ENCODE measurements at regions not wholly inside any gene's neighbourhood (a gene's known extent, or its start where the extent isn't known, plus 50 kb on each side); places are given as distances from the start of the nearest gene placed in this dataset.
"Not testable (repeated sequence)": the region's sequence is repeated elsewhere in the genome, so short reads cannot be mapped to it uniquely, and the experiment has no call there.

- H3K4me3 ChIP-seq (ENCODE audit: low read depth, low read length) = no peak overlapping the region
- no peak for FAIRE-seq
- TF ChIP-seq, protein P1, sequence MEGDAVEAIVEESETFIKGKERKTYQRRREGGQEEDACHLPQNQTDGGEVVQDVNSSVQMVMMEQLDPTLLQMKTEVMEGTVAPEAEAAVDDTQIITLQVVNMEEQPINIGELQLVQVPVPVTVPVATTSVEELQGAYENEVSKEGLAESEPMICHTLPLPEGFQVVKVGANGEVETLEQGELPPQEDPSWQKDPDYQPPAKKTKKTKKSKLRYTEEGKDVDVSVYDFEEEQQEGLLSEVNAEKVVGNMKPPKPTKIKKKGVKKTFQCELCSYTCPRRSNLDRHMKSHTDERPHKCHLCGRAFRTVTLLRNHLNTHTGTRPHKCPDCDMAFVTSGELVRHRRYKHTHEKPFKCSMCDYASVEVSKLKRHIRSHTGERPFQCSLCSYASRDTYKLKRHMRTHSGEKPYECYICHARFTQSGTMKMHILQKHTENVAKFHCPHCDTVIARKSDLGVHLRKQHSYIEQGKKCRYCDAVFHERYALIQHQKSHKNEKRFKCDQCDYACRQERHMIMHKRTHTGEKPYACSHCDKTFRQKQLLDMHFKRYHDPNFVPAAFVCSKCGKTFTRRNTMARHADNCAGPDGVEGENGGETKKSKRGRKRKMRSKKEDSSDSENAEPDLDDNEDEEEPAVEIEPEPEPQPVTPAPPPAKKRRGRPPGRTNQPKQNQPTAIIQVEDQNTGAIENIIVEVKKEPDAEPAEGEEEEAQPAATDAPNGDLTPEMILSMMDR (IDR thresholded peaks at IDR 0.05; ENCODE audit: insufficient read depth, low read length, severe bottlenecking) = no peak
- no peaks in the 10 kb centered on the region for H3K27me3 ChIP-seq (ENCODE audit: control insufficient read depth, insufficient read depth, low read length)
- H3K36me3 ChIP-seq (ENCODE audit: control insufficient read depth, insufficient read depth, low read length) = no peaks in the 10 kb centered on the region
- no peak for DNase-seq (ENCODE audit: low read depth)
Measured at GRCh38 chr1:99371413-99371812, 107.1 kb downstream of the PLPPR4 start.

DNA sequence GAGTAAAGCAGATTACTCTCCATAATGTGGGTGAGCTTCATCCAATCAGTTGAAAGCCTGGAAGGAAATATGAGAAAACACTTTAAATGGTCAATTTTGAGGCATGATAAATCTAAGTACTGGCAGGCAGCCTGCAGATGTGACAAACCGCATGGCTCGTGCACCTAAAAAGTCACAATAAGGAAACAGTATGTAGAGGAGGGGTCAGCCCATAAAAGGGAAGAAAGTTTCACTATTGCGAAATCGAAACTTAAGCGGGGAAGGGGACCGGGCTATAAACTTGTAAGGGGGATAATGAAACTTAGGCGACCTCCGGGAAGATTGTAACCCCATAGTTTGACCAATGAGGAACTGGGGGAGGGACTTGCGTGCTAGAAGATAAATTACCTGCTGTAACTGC lies 109.8 kb downstream of the PLPPR4 start:
- FAIRE-seq = no peak
- H3K27me3 ChIP-seq (ENCODE audit: control insufficient read depth, insufficient read depth, low read length) = no peaks in the 10 kb centered on the region
- no peaks in the 10 kb centered on the region for H3K36me3 ChIP-seq (ENCODE audit: control insufficient read depth, insufficient read depth, low read length)
- DNase-seq (ENCODE audit: low read depth) = no peak
- no peak overlapping the region for H3K4me3 ChIP-seq (ENCODE audit: low read depth, low read length)
- TF ChIP-seq, protein P1 (IDR thresholded peaks at IDR 0.05; ENCODE audit: insufficient read depth, low read length, severe bottlenecking) = no peak

- H3K36me3 ChIP-seq (ENCODE audit: control insufficient read depth, insufficient read depth, low read length); H3K4me3 ChIP-seq (ENCODE audit: low read depth, low read length); FAIRE-seq; DNase-seq (ENCODE audit: low read depth); H3K27me3 ChIP-seq (ENCODE audit: control insufficient read depth, insufficient read depth, low read length): not testable (repeated sequence)
Measured at GRCh38 chr1:99374693-99375092, 110.4 kb downstream of the PLPPR4 start.

GRCh38 chr1:99384021-99384420 lies 119.7 kb downstream of the PLPPR4 start:
- DNase-seq (ENCODE audit: low read depth) (no peak), FAIRE-seq (no peak)
- TF ChIP-seq, protein P1 (IDR thresholded peaks at IDR 0.05; ENCODE audit: insufficient read depth, low read length, severe bottlenecking) = no peak
- H3K4me3 ChIP-seq (ENCODE audit: low read depth, low read length) = no peak overlapping the region
- no peaks in the 10 kb centered on the region for H3K36me3 ChIP-seq (ENCODE audit: control insufficient read depth, insufficient read depth, low read length)
- no peaks in the 10 kb centered on the region for H3K27me3 ChIP-seq (ENCODE audit: control insufficient read depth, insufficient read depth, low read length)

- Histone ChIP-seq H3K36me3 (ENCODE audit: control insufficient read depth, insufficient read depth, low read length) (no peaks in the 10 kb centered on the region), H3K4me3 (ENCODE audit: low read depth, low read length) (no peak overlapping the region), H3K27me3 (ENCODE audit: control insufficient read depth, insufficient read depth, low read length) (no peaks in the 10 kb centered on the region)
- no peak for DNase-seq (ENCODE audit: low read depth)
- no peak for FAIRE-seq
- TF ChIP-seq, protein P1 (IDR thresholded peaks at IDR 0.05; ENCODE audit: insufficient read depth, low read length, severe bottlenecking) = no peak
Measured at GRCh38 chr1:99385852-99386251, 121.6 kb downstream of the PLPPR4 start.

DNA sequence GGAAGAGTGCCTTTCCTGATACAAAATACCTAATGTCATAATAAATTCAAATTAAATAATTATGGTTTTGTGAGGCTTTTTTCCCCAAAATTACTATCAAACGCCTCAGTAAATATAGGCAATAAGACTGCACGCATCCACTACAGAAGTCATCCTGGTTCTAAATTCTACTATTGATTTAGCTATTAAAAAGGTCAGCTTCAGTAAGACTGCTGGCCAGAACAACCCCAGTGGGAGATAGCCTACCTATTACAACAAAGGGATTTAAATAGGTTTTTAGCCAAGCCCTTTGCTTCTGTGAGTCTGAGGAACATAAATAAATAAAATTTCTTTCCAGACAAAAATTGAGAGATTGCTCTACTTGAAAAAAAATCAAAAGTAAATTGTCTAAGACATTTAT lies 132.1 kb downstream of the PLPPR4 start:
- Histone ChIP-seq H3K36me3 (ENCODE audit: control insufficient read depth, insufficient read depth, low read length) (no peaks in the 10 kb centered on the region), H3K27me3 (ENCODE audit: control insufficient read depth, insufficient read depth, low read length) (no peaks in the 10 kb centered on the region), H3K4me3 (ENCODE audit: low read depth, low read length) (no peak overlapping the region)
- TF ChIP-seq, protein P1 (IDR thresholded peaks at IDR 0.05; ENCODE audit: insufficient read depth, low read length, severe bottlenecking) = no peak
- DNase-seq (ENCODE audit: low read depth) (no peak), FAIRE-seq (no peak)

Data from bronchial epithelial cell (primary cell).